ENCODE measurements at regions not wholly inside any gene's neighbourhood (a gene's known extent, or its start where the extent isn't known, plus 50 kb on each side); places are given as distances from the start of the nearest gene placed in this dataset.
"Not testable (repeated sequence)": the region's sequence is repeated elsewhere in the genome, so short reads cannot be mapped to it uniquely, and the experiment has no call there.

DNA sequence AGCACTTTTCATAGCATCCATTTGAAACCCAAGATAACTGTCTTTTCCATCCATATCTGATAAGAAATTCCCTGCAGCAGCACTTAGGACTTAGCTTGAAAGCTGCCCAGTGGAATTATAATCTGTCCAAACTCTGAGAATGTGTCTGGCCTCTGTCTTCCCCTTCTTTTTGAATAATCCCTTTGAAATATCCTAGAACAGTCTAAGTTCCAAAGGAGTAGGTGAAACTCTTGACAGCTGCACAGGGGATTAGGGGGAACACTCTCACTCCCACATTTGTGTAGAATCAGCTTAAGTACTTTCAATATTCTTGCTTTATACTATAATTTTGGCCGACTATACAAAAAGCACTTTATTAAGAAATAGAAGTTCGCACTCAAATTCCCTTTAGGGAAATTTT lies 157.7 kb downstream of the PAPSS1 start:
- no peak for DNase-seq

GRCh38 chr4:107561481-107561880 lies 158.6 kb downstream of the PAPSS1 start:
- DNase-seq, result no peak

DNA sequence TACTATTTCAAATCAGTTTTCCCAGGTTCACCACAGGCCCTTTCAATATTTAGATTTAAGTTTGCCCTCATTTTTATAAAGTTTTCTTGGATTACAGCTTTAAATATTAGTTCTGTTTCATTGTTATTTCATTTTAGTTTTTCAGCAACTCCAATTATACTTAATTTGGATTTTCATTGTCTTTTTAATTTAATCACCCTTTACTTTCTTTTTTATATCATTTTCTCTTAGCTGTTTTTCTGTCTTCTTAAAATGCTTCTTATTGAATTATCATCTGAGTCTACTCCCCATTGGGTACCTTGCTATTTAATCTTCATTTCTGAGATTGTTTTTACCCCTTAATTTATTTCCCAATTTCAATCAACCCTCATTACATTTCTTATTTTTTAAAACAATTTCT lies 160.4 kb downstream of the PAPSS1 start:
- DNase-seq, result no peak

GRCh38 chr4:107552306-107552705 lies 167.7 kb downstream of the PAPSS1 start:
- DNase-seq, result no peak

GRCh38 chr4:107548211-107548905 lies 171.7 kb downstream of the PAPSS1 start:
- no peak for DNase-seq

DNA sequence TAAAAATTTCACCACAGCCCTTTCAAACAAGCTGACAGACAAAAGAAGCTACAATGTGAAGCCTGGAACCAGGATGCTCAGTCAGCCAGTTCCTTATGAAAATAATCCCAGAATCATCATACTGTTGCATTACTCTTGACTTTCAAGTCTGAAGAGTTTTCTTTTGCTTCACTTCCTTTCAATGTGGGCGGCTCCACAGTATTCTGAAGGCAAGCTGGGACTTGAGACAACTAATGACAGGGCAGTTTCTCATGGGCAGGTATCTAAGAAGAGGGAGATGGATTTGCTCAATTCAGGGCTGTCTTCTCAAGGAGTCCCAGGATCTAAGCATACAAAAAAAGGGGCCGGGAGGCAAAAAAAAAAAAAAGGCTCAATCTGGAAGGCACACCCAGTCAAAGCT lies 173.4 kb downstream of the PAPSS1 start:
- DNase-seq, result peak; percentile 11

GRCh38 chr4:107541511-107541910 lies 178.5 kb downstream of the PAPSS1 start:
- no peak for DNase-seq

GRCh38 chr4:107531927-107532326 lies 188.1 kb downstream of the PAPSS1 start:
- no peak for DNase-seq

- no peak for DNase-seq
Observed at GRCh38 chr4:107520368-107520767, 199.7 kb downstream of the PAPSS1 start.

- DNase-seq, result no peak
Observed at GRCh38 chr4:107519053-107519452, 201.0 kb downstream of the PAPSS1 start.

DNA sequence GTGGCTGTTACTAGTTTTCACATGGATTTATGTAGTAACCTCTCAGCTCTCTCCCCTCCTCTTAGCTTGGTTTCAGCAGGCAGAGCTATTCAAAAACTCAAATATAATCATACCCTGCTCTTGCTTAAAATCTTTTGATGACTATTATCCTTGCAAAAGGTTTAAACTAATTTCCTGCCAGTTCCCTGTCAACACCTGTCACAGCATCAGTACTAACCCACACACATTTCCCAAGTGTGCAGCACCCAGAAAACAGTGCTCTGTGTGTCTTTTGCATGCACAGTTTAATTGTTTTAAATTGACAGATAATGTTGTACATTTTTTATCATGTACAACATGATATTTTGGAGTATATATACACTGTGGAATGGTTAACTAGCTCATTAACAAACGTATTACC lies 202.0 kb downstream of the PAPSS1 start:
- no peak for DNase-seq

- DNase-seq, result no peak
Observed at GRCh38 chr4:107512549-107512948, 207.5 kb downstream of the PAPSS1 start.

- no peak for DNase-seq
Observed at GRCh38 chr4:107509615-107510014, 210.4 kb downstream of the PAPSS1 start.

DNA sequence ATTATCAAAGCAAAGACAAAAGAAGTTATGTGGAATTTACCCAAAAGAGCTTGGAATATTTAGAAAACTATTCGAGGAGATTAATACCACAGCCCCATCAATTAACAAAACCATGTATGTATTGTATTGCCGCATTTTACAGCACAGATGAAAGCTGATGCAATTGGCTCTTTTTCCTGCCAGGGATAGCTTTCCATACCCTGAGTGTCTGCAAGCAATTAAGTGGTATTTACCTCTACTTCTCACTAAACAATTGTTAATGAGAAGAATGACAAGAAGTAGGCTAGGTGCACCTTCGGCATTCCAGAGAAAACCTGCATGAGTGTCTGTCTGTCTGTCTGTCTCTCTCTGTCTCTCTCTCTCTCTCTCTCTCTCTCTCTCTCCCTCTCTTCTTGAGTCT lies 219.5 kb downstream of the PAPSS1 start:
- DNase-seq, result no peak

DNA sequence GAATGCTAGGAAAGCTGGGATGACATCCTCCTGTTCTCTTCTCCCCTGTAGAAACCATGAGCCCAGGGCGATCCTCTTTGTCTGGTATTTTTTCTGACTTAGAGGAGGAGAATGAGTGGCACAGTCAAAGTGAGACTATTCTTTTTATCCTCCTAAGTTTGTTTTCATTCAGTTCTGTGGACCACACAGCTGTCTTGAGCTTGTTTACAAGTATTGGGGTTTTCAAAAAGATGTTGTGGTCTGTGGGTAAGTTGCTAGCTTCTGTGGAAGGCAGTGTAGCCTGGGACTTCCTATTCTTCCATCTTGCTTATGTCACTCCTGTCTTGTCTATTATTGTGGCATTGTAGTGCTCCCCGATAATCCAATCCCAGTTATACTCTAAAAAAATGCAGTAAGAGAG lies 223.0 kb downstream of the PAPSS1 start:
- no peak for DNase-seq

DNA sequence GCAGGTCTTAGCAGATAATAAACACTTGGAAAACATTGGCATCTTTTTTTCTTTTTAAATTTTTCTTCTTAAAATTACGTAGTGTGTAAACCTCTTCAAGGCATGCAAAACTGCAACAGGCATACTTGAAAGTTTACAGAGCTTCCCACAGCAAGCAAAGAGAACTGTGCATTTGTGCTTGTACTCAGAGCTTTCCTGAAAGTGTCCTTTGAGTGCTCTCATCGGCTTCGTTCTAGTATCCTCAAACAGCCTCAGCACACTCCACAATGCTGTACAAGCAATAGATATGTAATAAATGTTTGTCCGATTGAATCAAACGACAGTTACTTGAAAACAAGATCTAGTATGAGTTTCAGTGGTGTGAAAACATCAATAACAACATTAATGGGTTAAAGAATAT lies 227.5 kb downstream of the PAPSS1 start:
- no peak for DNase-seq

GRCh38 chr4:107490116-107490515 lies 229.9 kb downstream of the PAPSS1 start:
- DNase-seq, result no peak

- DNase-seq, result not testable (repeated sequence)
Observed at GRCh38 chr4:107483621-107484020, 236.4 kb downstream of the PAPSS1 start.

DNA sequence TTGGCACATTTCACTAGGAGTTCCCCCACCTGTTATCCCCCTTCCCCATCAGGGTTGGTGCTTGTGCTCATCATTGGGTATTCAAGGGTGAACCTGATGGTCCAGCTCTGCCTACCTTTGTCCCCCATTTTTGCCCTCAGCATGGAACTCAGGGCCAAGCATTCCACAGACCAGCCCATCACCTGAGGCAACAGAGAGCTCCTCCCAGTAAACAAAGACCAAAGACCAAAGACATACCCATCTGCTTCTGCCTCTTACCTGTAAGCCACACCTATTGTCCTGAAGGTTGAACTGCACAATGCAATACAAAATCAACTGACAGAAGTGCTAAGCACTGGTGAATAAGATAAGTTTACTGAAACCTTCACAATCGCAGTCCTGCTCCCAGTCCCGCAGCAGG lies 237.5 kb downstream of the PAPSS1 start:
- no peak for DNase-seq

GRCh38 chr4:107478327-107478980 lies 241.6 kb downstream of the PAPSS1 start:
- no peak for DNase-seq

DNA sequence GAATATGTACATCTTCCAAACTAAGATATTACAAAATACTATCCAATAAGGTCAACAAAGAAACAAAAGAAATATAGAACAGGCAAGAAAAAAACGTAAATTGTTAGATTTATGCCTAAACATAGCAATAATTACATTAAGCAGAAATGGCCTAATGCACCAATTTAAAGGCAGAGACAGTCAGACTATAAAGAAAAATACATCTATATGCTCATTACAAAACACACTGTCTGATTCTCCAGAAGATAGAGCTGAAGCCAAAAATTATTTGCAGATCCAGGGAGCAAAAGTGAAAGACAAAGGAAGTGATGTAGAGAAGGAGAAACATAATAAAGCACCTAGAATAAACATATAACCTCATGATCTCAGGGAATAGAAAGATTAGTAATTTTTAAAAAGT lies 246.9 kb downstream of the PAPSS1 start:
- no peak for DNase-seq

DNA sequence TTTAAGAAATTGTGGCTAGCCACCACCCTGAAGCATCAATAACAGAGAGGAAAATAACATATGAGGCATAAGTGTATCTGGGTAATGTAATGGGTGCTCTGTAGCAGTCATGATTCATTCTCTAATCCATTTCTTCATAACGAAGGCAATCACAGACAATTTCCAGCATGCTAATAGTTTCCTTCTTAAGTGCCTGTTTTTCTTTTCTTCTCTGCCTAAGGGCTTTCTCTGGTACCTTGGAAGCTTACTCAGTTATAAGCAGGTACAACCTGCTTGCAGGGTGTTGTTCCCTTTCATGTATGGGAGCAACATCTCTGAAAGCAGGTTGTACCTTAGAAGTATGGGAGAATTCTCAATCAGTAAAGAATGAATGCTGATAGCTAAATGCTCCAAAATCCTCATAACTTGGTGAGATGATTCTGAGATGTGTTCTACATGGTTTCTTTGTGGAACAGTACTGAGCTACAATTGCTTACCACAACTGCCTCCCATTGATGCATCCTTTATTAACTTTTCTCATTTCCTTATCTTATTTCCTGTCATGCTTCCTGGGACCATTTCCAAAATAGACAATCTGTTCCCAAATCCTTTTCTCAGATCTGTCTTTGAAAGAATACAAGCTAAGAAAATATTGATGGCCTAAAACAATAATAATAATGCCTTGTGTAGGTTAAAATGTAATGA lies 247.6 kb downstream of the PAPSS1 start:
- no peak for DNase-seq

- no peak for DNase-seq
Observed at GRCh38 chr4:107470173-107470572, 249.9 kb downstream of the PAPSS1 start.

DNA sequence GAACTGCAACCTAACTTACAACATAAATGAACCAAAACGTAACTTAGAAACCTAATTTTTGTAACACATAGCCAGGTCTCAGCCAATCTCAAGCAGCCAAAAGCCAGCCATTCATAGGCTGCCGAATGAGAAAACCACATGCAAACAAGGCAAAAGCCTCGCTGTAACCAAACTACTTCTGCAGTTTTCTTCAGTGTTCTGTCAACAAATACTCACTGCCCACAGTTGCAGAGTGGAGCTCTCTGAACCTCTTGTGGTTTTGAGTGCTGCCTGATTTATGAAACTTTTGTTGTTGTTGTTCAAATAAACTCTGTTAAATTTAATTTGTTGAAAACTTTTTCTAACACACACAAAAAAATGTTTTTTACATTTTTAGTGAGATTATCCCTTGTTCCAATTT lies 251.2 kb downstream of the PAPSS1 start:
- no peak for DNase-seq

Measured in MV-4-11 (cell line).